Astrocyte of the spinal cord (primary cell): ENCODE measurements at regions not wholly inside any gene's neighbourhood (a gene's known extent, or its start where the extent isn't known, plus 50 kb on each side); places are given as distances from the start of the nearest gene placed in this dataset.

Experiments
- DNase-seq: peaks from one replicate; pipeline ENCODE4 v3.0.0; 2011; ENCODE audit warnings: low read depth, low spot score
- H3K4me3 ChIP-seq: 2 replicates; pipeline ENCODE4 v1.5.1; 2011; ENCODE audit warnings: low read depth, mild to moderate bottlenecking, low read length, moderate library complexity
- CTCF ChIP-seq: IDR thresholded peaks from 2 replicates; pipeline ENCODE4 v1.5.1; 2012; ENCODE audit warnings: low read depth, mild to moderate bottlenecking, low read length, inconsistent platforms
- in situ Hi-C: cut with HindIII; loops from 2 replicates; pipeline ENCODE4 v1.10.0; 2017; ENCODE audit warnings: low sequenced_read_pairs

GRCh38 chr12:90520002-90520734 is 434.8 kb downstream of the CCER1 start:
- H3K4me3 ChIP-seq: no peak overlapping the region
- in situ Hi-C loops: no loop called here
- TF ChIP-seq CTCF: no peak
- DNase-seq: no peak

- H3K4me3 ChIP-seq: no peak overlapping the region
- no peak for DNase-seq
- in situ Hi-C loops: no loop called here
- no peak for TF ChIP-seq CTCF
Measured at GRCh38 chr12:90519285-90519684, 435.7 kb downstream of the CCER1 start.

- no peak for TF ChIP-seq CTCF
- no peak overlapping the region for H3K4me3 ChIP-seq
- DNase-seq: no peak
- in situ Hi-C loops: no loop called here
Measured at GRCh38 chr12:90515199-90516175, 439.5 kb downstream of the CCER1 start.

- H3K4me3 ChIP-seq: no peak overlapping the region
Measured at GRCh38 chr12:90514325-90514724, 440.7 kb downstream of the CCER1 start.

GRCh38 chr12:90512518-90512917 is 442.5 kb downstream of the CCER1 start:
- TF ChIP-seq CTCF: no peak
- in situ Hi-C loops: no loop called here
- no peak for DNase-seq

More at GRCh38 chr12:90514325-90514724, 440.7 kb downstream of the CCER1 start:
- peak; percentile 10 for DNase-seq
- no peak for TF ChIP-seq CTCF
- in situ Hi-C loops: no loop called here

GRCh38 chr12:90510948-90511347 is 444.0 kb downstream of the CCER1 start:
- peak; percentile 38 for DNase-seq
- no peak for TF ChIP-seq CTCF
- in situ Hi-C loops: no loop called here
- no peak overlapping the region for H3K4me3 ChIP-seq

More at GRCh38 chr12:90512518-90512917, 442.5 kb downstream of the CCER1 start:
- H3K4me3 ChIP-seq: no peak overlapping the region
